Right lobe of liver (tissue), 6 donors: ENCODE measurements at regions not wholly inside any gene's neighbourhood (a gene's known extent, or its start where the extent isn't known, plus 50 kb on each side); places are given as distances from the start of the nearest gene placed in this dataset.

Experiments used
- ATAC-seq, 4 donors: fragments of 200-7000 bp; cut with Tn5 transposase; one replicate each; pipeline ENCODE4 v1.9.1; 2020; ENCODE audit warnings: mild to moderate bottlenecking in 4 of 4, moderate library complexity in 4 of 4
- DNase-seq, 3 donors: peaks; one replicate each; pipeline ENCODE4 v3.0.0-alpha.2; 2020
- H3K27ac ChIP-seq, 3 donors: fragments of 200-600 bp; one replicate each; pipeline ENCODE4 v1.8.0; 2022
- H3K27me3 ChIP-seq, 2 donors: fragments of 200-600 bp; one replicate each; pipeline ENCODE4 v1.8.0; 2022
- H3K36me3 ChIP-seq, 4 donors: fragments of 200-600 bp; sonication (generic) in 1 of 4; one replicate each; pipeline versions ENCODE4 v1.5.1 to v1.8.0; 2017 to 2022; ENCODE audit warnings: control low read depth in 1 of 4
- H3K4me1 ChIP-seq, 4 donors: fragments of 200-600 bp; sonication (generic) in 1 of 4; one replicate each; pipeline versions ENCODE4 v1.5.1 to v1.8.0; 2017 to 2022; ENCODE audit warnings: control low read depth in 1 of 4
- H3K4me3 ChIP-seq, 3 donors: fragments of 200-600 bp; one replicate each; pipeline ENCODE4 v1.8.0; 2022
- H3K9me3 ChIP-seq, 4 donors: fragments of 200-600 bp; sonication (generic) in 1 of 4; one replicate each; pipeline versions ENCODE4 v1.5.1 to v1.8.0; 2017 to 2022; ENCODE audit warnings: control low read depth in 1 of 4
- CTCF ChIP-seq, 4 donors: fragments of 200-600 bp in 3 of 4; fragments of 450-650 bp in 1 of 4; IDR thresholded peaks; one replicate each; pipeline versions ENCODE4 v1.5.1 to v1.8.0; 2016 to 2022; ENCODE audit warnings: antibody characterized with exemption in 4 of 4, mild to moderate bottlenecking in 2 of 4
- POLR2A ChIP-seq: fragments of 450-650 bp; IDR thresholded peaks from one replicate; pipeline ENCODE4 v1.6.1; 2017; ENCODE audit warnings: antibody characterized with exemption, mild to moderate bottlenecking
- WGBS: methylation state at CpG from one replicate; pipeline ENCODE4 v1.1.6; 2018; ENCODE audit warnings: low coverage, low lambda C conversion rate; ENCODE audit not compliant: insufficient coverage; ENCODE audit errors: missing lambda C conversion rate; 5-methylcytosine and 5-hydroxymethylcytosine counted together
- intact Hi-C, 2 donors: fragments of 100-400 bp; cut with DNase I; formaldehyde crosslinking; loops; one replicate each; pipeline versions ENCODE4 v1.11.2 to v1.14.1; 2022
- donor health status: DM: no; HTN: yes; CAD: no.
- donor health status: DM: no; HTN: no; CAD: no.
- donor health status: DM: no; HTN: no; CAD: no.
- donor health status: DM: no; HTN: yes; CAD: no.
- donor health status: DM: no; HTN: yes; CAD: no.

- H3K9me3 ChIP-seq = no peaks in the 10 kb centered on the region
- intact Hi-C loops = no loop called here
- DNase-seq = no peak
- H3K36me3 ChIP-seq = no peaks in the 10 kb centered on the region
- WGBS = 58% methylated on average over 2 of the region's 2 CpGs
- TF ChIP-seq CTCF (IDR thresholded peaks at IDR 0.05) (no peak), POLR2A (no peak)
- ATAC-seq = no peak
- H3K27ac ChIP-seq = no peak overlapping the region
- no peaks in the 10 kb centered on the region for H3K27me3 ChIP-seq
- no peaks in the 10 kb centered on the region for H3K4me1 ChIP-seq
- no peak overlapping the region for H3K4me3 ChIP-seq
Measured at GRCh38 chr6:145339089-145339488, 396.2 kb downstream of the EPM2A start.

- intact Hi-C loops = no loop called here
- Histone ChIP-seq H3K36me3 (no peaks in the 10 kb centered on the region), H3K27me3 (no peaks in the 10 kb centered on the region), H3K4me3 (no peak overlapping the region), H3K4me1 (no peaks in the 10 kb centered on the region), H3K9me3 (no peaks in the 10 kb centered on the region), H3K27ac (no peak overlapping the region)
- TF ChIP-seq CTCF (IDR thresholded peaks at IDR 0.05) = no peak
- no peak for TF ChIP-seq POLR2A
- ATAC-seq (no peak), DNase-seq (no peak)
Measured at GRCh38 chr6:145340256-145340655, 395.1 kb downstream of the EPM2A start.

- Histone ChIP-seq H3K4me1 (no peaks in the 10 kb centered on the region), H3K27me3 (no peaks in the 10 kb centered on the region), H3K9me3 (no peaks in the 10 kb centered on the region), H3K36me3 (no peaks in the 10 kb centered on the region), H3K27ac (no peak overlapping the region), H3K4me3 (no peak overlapping the region)
- intact Hi-C loops = no loop called here
- TF ChIP-seq POLR2A (no peak), CTCF (IDR thresholded peaks at IDR 0.05) (no peak)
- no peak for ATAC-seq
- no peak for DNase-seq
Measured at GRCh38 chr6:145345094-145345493, 390.2 kb downstream of the EPM2A start.

- H3K27me3 ChIP-seq = no peaks in the 10 kb centered on the region
- no peak overlapping the region for H3K27ac ChIP-seq
- intact Hi-C loops = no loop called here
- TF ChIP-seq POLR2A (no peak), CTCF (IDR thresholded peaks at IDR 0.05) (no peak)
- H3K36me3 ChIP-seq = no peaks in the 10 kb centered on the region
- ATAC-seq (no peak), DNase-seq (no peak)
- 100% methylated on average over 1 of the region's 2 CpGs for WGBS
- no peak overlapping the region for H3K4me3 ChIP-seq
- H3K4me1 ChIP-seq = no peaks in the 10 kb centered on the region
- no peaks in the 10 kb centered on the region for H3K9me3 ChIP-seq
Measured at GRCh38 chr6:145347216-145347615, 388.1 kb downstream of the EPM2A start.

- DNase-seq = no peak
- H3K27ac ChIP-seq = no peak overlapping the region
- H3K27me3 ChIP-seq = no peaks in the 10 kb centered on the region
- H3K9me3 ChIP-seq = no peaks in the 10 kb centered on the region
- TF ChIP-seq POLR2A (no peak), CTCF (IDR thresholded peaks at IDR 0.05) (no peak)
- no peak for ATAC-seq
- no peak overlapping the region for H3K4me3 ChIP-seq
- H3K4me1 ChIP-seq = no peaks in the 10 kb centered on the region
- WGBS = 53% methylated on average over 3 of the region's 3 CpGs
- intact Hi-C loops = no loop called here
- no peaks in the 10 kb centered on the region for H3K36me3 ChIP-seq
Measured at GRCh38 chr6:145349950-145350510, 385.3 kb downstream of the EPM2A start.
